Naive B cell (primary cell): ENCODE measurements at regions not wholly inside any gene's neighbourhood (a gene's known extent, or its start where the extent isn't known, plus 50 kb on each side); places are given as distances from the start of the nearest gene placed in this dataset.
A peak's percentile ranks its signal among the peaks of the same experiment; 100 is the strongest.

Experiments
- ATAC-seq, 2 donors: fragments of 150-1000 bp; cut with Tn5 transposase; 2 replicates each; pipeline ENCODE4 v1.10.0; 2021; ENCODE audit warnings: low read depth in 2 of 2, mild to moderate bottlenecking in 2 of 2, moderate library complexity in 2 of 2
- DNase-seq: peaks from one replicate; pipeline ENCODE4 v3.0.0; 2022
- H3K27ac Mint-ChIP-seq, 6 donors: one replicate each; pipeline ENCODE4 v1.8.0; 2020 to 2022; ENCODE audit warnings: mild to moderate bottlenecking in 6 of 6, mixed read lengths in 6 of 6, moderate library complexity in 5 of 6, inconsistent platforms in 2 of 6
- H3K27me3 Mint-ChIP-seq, 3 donors: one replicate each; pipeline ENCODE4 v1.8.0; 2021 to 2022; ENCODE audit warnings: mixed read lengths in 3 of 3, mild to moderate bottlenecking in 1 of 3
- H3K36me3 Mint-ChIP-seq, 2 donors: one replicate each; pipeline ENCODE4 v1.8.0; 2020 to 2022; ENCODE audit warnings: mixed read lengths in 2 of 2, inconsistent platforms in 1 of 2, mild to moderate bottlenecking in 1 of 2
- H3K4me1 Mint-ChIP-seq, 3 donors: one replicate each; pipeline ENCODE4 v1.8.0; 2020 to 2022; ENCODE audit warnings: mixed read lengths in 3 of 3, inconsistent platforms in 1 of 3, mild to moderate bottlenecking in 1 of 3, moderate library complexity in 1 of 3
- H3K4me3 Mint-ChIP-seq, 8 donors: one replicate each; pipeline ENCODE4 v1.8.0; 2020 to 2022; ENCODE audit warnings: mild to moderate bottlenecking in 8 of 8, mixed read lengths in 8 of 8, moderate library complexity in 8 of 8, inconsistent platforms in 2 of 8
- H3K9me3 Mint-ChIP-seq, 7 donors: one replicate each; pipeline ENCODE4 v1.8.0; 2020 to 2022; ENCODE audit warnings: mixed read lengths in 7 of 7, mild to moderate bottlenecking in 5 of 7, inconsistent platforms in 2 of 7, moderate library complexity in 1 of 7

- Mint-ChIP-seq H3K4me1 (no peaks in the 10 kb centered on the region), H3K36me3 (no peaks in the 10 kb centered on the region), H3K27me3 (no peaks in the 10 kb centered on the region), H3K27ac (no peak overlapping the region), H3K4me3 (no peak overlapping the region), H3K9me3 (no peaks in the 10 kb centered on the region)
- DNase-seq (no peak), ATAC-seq (no peak)
Observed at GRCh38 chr18:68623342-68623741, 91.6 kb downstream of the TMX3 start.

- no peaks in the 10 kb centered on the region for H3K36me3 Mint-ChIP-seq
- peaks cover 0 to 10% (median 6%) of the 10 kb centered on the region in 3 donors for H3K27me3 Mint-ChIP-seq
- DNase-seq (no peak), ATAC-seq (no peak)
- no peak overlapping the region for H3K4me3 Mint-ChIP-seq
- no peaks in the 10 kb centered on the region for H3K9me3 Mint-ChIP-seq
- no peak overlapping the region for H3K27ac Mint-ChIP-seq
- H3K4me1 Mint-ChIP-seq, result no peaks in the 10 kb centered on the region
Observed at GRCh38 chr18:68611311-68611710, 103.6 kb downstream of the TMX3 start.

- no peaks in the 10 kb centered on the region for H3K36me3 Mint-ChIP-seq
- no peaks in the 10 kb centered on the region for H3K9me3 Mint-ChIP-seq
- no peak overlapping the region for H3K27ac Mint-ChIP-seq
- no peak for DNase-seq
- H3K4me1 Mint-ChIP-seq, result no peaks in the 10 kb centered on the region
- H3K4me3 Mint-ChIP-seq, result no peak overlapping the region
- no peak for ATAC-seq
- peaks cover 0 to 10% (median 0%) of the 10 kb centered on the region in 3 donors for H3K27me3 Mint-ChIP-seq
Observed at GRCh38 chr18:68608851-68609490, 105.9 kb downstream of the TMX3 start.

- no peak overlapping the region for H3K4me3 Mint-ChIP-seq
- no peaks in the 10 kb centered on the region for H3K36me3 Mint-ChIP-seq
- no peak for DNase-seq
- peaks cover 0 to 10% (median 0%) of the 10 kb centered on the region in 3 donors for H3K27me3 Mint-ChIP-seq
- no peak for ATAC-seq
- no peaks in the 10 kb centered on the region for H3K4me1 Mint-ChIP-seq
- H3K9me3 Mint-ChIP-seq, result no peaks in the 10 kb centered on the region
- no peak overlapping the region for H3K27ac Mint-ChIP-seq
Observed at GRCh38 chr18:68607852-68608251, 107.1 kb downstream of the TMX3 start.

- no peaks in the 10 kb centered on the region for H3K36me3 Mint-ChIP-seq
- H3K4me1 Mint-ChIP-seq, result no peaks in the 10 kb centered on the region
- ATAC-seq (no peak), DNase-seq (no peak)
- H3K27me3 Mint-ChIP-seq, result no peaks in the 10 kb centered on the region
- H3K9me3 Mint-ChIP-seq, result no peaks in the 10 kb centered on the region
- no peak overlapping the region for H3K4me3 Mint-ChIP-seq
- peak overlapping the region in 1 of 6 donors; percentile 23 for H3K27ac Mint-ChIP-seq
Observed at GRCh38 chr18:68604256-68604655, 110.7 kb downstream of the TMX3 start.

GRCh38 chr18:68596016-68596415 lies 118.9 kb downstream of the TMX3 start:
- H3K4me3 Mint-ChIP-seq, result no peak overlapping the region
- ATAC-seq (no peak), DNase-seq (no peak)
- no peaks in the 10 kb centered on the region for H3K36me3 Mint-ChIP-seq
- no peak overlapping the region for H3K27ac Mint-ChIP-seq
- H3K9me3 Mint-ChIP-seq, result no peaks in the 10 kb centered on the region
- no peaks in the 10 kb centered on the region for H3K27me3 Mint-ChIP-seq
- H3K4me1 Mint-ChIP-seq, result no peaks in the 10 kb centered on the region

GRCh38 chr18:68588169-68588568 lies 126.7 kb downstream of the TMX3 start:
- Mint-ChIP-seq H3K36me3 (no peaks in the 10 kb centered on the region), H3K4me1 (no peaks in the 10 kb centered on the region), H3K4me3 (no peak overlapping the region), H3K27me3 (peaks cover 0 to 4% (median 0%) of the 10 kb centered on the region in 3 donors), H3K27ac (no peak overlapping the region), H3K9me3 (no peaks in the 10 kb centered on the region)
- no peak for DNase-seq
- no peak for ATAC-seq

GRCh38 chr18:68583685-68584084 lies 131.2 kb downstream of the TMX3 start:
- ATAC-seq (no peak), DNase-seq (no peak)
- Mint-ChIP-seq H3K27me3 (peaks cover 0 to 4% (median 0%) of the 10 kb centered on the region in 3 donors), H3K4me3 (no peak overlapping the region), H3K9me3 (no peaks in the 10 kb centered on the region), H3K27ac (no peak overlapping the region), H3K4me1 (no peaks in the 10 kb centered on the region), H3K36me3 (no peaks in the 10 kb centered on the region)

GRCh38 chr18:68574311-68574710 lies 140.6 kb downstream of the TMX3 start:
- DNase-seq, result no peak
- no peak for ATAC-seq
- Mint-ChIP-seq H3K27ac (no peak overlapping the region), H3K4me1 (no peaks in the 10 kb centered on the region), H3K27me3 (no peaks in the 10 kb centered on the region), H3K36me3 (no peaks in the 10 kb centered on the region), H3K9me3 (peaks cover 0 to 10% (median 4%) of the 10 kb centered on the region in 7 donors), H3K4me3 (no peak overlapping the region)

- ATAC-seq, result no peak
- H3K4me3 Mint-ChIP-seq, result no peak overlapping the region
- H3K36me3 Mint-ChIP-seq, result no peaks in the 10 kb centered on the region
- DNase-seq, result no peak
- H3K27me3 Mint-ChIP-seq, result peaks cover 0 to 8% (median 0%) of the 10 kb centered on the region in 3 donors
- no peaks in the 10 kb centered on the region for H3K4me1 Mint-ChIP-seq
- H3K9me3 Mint-ChIP-seq, result peaks cover 0 to 10% (median 4%) of the 10 kb centered on the region in 7 donors
- no peak overlapping the region for H3K27ac Mint-ChIP-seq
Observed at GRCh38 chr18:68569936-68570335, 145.0 kb downstream of the TMX3 start.

GRCh38 chr18:68568364-68569155 lies 146.3 kb downstream of the TMX3 start:
- H3K36me3 Mint-ChIP-seq, result no peaks in the 10 kb centered on the region
- no peak for ATAC-seq
- H3K4me1 Mint-ChIP-seq, result no peaks in the 10 kb centered on the region
- H3K27me3 Mint-ChIP-seq, result peaks cover 0 to 8% (median 0%) of the 10 kb centered on the region in 3 donors
- H3K9me3 Mint-ChIP-seq, result peaks cover 0 to 10% (median 4%) of the 10 kb centered on the region in 7 donors
- H3K4me3 Mint-ChIP-seq, result no peak overlapping the region
- H3K27ac Mint-ChIP-seq, result no peak overlapping the region
- DNase-seq, result no peak

- H3K27me3 Mint-ChIP-seq, result peaks cover 0 to 8% (median 0%) of the 10 kb centered on the region in 3 donors
- no peaks in the 10 kb centered on the region for H3K36me3 Mint-ChIP-seq
- H3K4me3 Mint-ChIP-seq, result no peak overlapping the region
- no peak overlapping the region for H3K27ac Mint-ChIP-seq
- H3K9me3 Mint-ChIP-seq, result peaks cover 0 to 7% (median 2%) of the 10 kb centered on the region in 7 donors
- ATAC-seq, result no peak
- DNase-seq, result no peak
- H3K4me1 Mint-ChIP-seq, result no peaks in the 10 kb centered on the region
Observed at GRCh38 chr18:68566991-68567390, 147.9 kb downstream of the TMX3 start.

GRCh38 chr18:68564961-68565360 lies 149.9 kb downstream of the TMX3 start:
- peaks cover 0 to 8% (median 0%) of the 10 kb centered on the region in 3 donors for H3K27me3 Mint-ChIP-seq
- peaks cover 0 to 2% (median 0%) of the 10 kb centered on the region in 7 donors for H3K9me3 Mint-ChIP-seq
- no peak overlapping the region for H3K27ac Mint-ChIP-seq
- ATAC-seq (no peak), DNase-seq (no peak)
- no peaks in the 10 kb centered on the region for H3K4me1 Mint-ChIP-seq
- no peaks in the 10 kb centered on the region for H3K36me3 Mint-ChIP-seq
- H3K4me3 Mint-ChIP-seq, result no peak overlapping the region

GRCh38 chr18:68564351-68564750 lies 150.6 kb downstream of the TMX3 start:
- DNase-seq, result no peak
- no peaks in the 10 kb centered on the region for H3K36me3 Mint-ChIP-seq
- H3K27ac Mint-ChIP-seq, result no peak overlapping the region
- H3K4me3 Mint-ChIP-seq, result no peak overlapping the region
- ATAC-seq, result no peak
- H3K4me1 Mint-ChIP-seq, result no peaks in the 10 kb centered on the region
- peaks cover 0 to 8% (median 0%) of the 10 kb centered on the region in 3 donors for H3K27me3 Mint-ChIP-seq
- H3K9me3 Mint-ChIP-seq, result peaks cover 0 to 4% (median 0%) of the 10 kb centered on the region in 7 donors
